Left lung (tissue), 4 donors: ENCODE measurements at regions not wholly inside any gene's neighbourhood (a gene's known extent, or its start where the extent isn't known, plus 50 kb on each side); places are given as distances from the start of the nearest gene placed in this dataset.
"Not testable (repeated sequence)": the region's sequence is repeated elsewhere in the genome, so short reads cannot be mapped to it uniquely, and the experiment has no call there.

Experiments used
- ATAC-seq: fragments of 200-7000 bp; cut with Tn5 transposase; one replicate; pipeline ENCODE4 v1.9.1; 2020; ENCODE audit warnings: moderate library complexity
- DNase-seq, 4 donors: peaks; one replicate each; pipeline ENCODE4 v3.0.0-alpha.2; 2013 to 2020
- H3K27ac ChIP-seq, 2 donors: fragments of 200-600 bp; sonication (generic) in 1 of 2; one replicate each; pipeline versions ENCODE4 v1.5.0 to v1.8.0; 2020 to 2021
- H3K27me3 ChIP-seq, 2 donors: fragments of 200-600 bp; sonication (generic) in 1 of 2; one replicate each; pipeline versions ENCODE4 v1.5.0 to v1.8.0; 2020 to 2021
- H3K36me3 ChIP-seq, 2 donors: fragments of 200-600 bp; sonication (generic) in 1 of 2; one replicate each; pipeline versions ENCODE4 v1.5.0 to v1.8.0; 2020 to 2021
- H3K4me1 ChIP-seq, 2 donors: fragments of 200-600 bp; one replicate each; pipeline ENCODE4 v1.8.0; 2021
- H3K4me3 ChIP-seq, 2 donors: fragments of 200-600 bp; sonication (generic) in 1 of 2; one replicate each; pipeline versions ENCODE4 v1.5.0 to v1.8.0; 2020 to 2021; ENCODE audit warnings: mild to moderate bottlenecking in 1 of 2
- H3K9me3 ChIP-seq, 2 donors: fragments of 200-600 bp; sonication (generic) in 1 of 2; one replicate each; pipeline versions ENCODE4 v1.5.0 to v1.8.0; 2020 to 2021
- intact Hi-C, 2 donors: fragments of 100-400 bp; cut with DNase I; formaldehyde crosslinking; loops; one replicate each; pipeline versions ENCODE4 v1.11.2 to v1.14.2; 2022
- TF ChIP-seq, protein P1 (sequence below), 2 donors: fragments of 200-600 bp; sonication (generic) in 1 of 2; IDR thresholded peaks; one replicate each; pipeline versions ENCODE4 v1.5.0 to v1.8.0; 2021; ENCODE audit warnings: antibody characterized with exemption in 2 of 2
- donor health status: DM: no; HTN: yes; CAD: no.
- donor health status: DM: no; HTN: no; CAD: no.

DNA sequence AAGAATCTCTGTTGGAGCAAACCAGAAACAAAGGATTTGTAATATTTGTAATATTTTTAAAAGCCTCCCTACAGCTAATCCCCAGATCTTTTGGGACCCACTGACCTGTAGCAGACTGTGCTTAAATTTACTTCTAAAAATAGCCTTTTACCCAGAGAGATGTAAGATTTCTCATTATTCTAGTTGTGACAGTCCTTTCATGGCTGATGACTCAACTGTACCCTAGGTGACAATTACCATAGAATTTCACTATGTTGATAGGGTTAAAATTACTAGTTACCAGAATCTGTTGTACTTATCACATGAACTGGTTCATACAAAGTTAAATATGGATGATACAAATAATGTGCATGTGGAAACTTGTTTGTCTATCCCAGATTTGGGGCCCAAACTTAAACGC, 543.9 kb upstream of the SEMA6A start:
- Histone ChIP-seq H3K4me3 (no peak overlapping the region), H3K27me3 (no peaks in the 10 kb centered on the region), H3K27ac (no peak overlapping the region), H3K9me3 (peaks cover 0 to 11% of the 10 kb centered on the region in 2 donors), H3K4me1 (no peaks in the 10 kb centered on the region), H3K36me3 (no peaks in the 10 kb centered on the region)
- intact Hi-C loops, result no loop called here
- no peak for ATAC-seq
- DNase-seq, result no peak
- TF ChIP-seq, protein P1, sequence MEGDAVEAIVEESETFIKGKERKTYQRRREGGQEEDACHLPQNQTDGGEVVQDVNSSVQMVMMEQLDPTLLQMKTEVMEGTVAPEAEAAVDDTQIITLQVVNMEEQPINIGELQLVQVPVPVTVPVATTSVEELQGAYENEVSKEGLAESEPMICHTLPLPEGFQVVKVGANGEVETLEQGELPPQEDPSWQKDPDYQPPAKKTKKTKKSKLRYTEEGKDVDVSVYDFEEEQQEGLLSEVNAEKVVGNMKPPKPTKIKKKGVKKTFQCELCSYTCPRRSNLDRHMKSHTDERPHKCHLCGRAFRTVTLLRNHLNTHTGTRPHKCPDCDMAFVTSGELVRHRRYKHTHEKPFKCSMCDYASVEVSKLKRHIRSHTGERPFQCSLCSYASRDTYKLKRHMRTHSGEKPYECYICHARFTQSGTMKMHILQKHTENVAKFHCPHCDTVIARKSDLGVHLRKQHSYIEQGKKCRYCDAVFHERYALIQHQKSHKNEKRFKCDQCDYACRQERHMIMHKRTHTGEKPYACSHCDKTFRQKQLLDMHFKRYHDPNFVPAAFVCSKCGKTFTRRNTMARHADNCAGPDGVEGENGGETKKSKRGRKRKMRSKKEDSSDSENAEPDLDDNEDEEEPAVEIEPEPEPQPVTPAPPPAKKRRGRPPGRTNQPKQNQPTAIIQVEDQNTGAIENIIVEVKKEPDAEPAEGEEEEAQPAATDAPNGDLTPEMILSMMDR (IDR thresholded peaks at IDR 0.05), result no peak

DNA sequence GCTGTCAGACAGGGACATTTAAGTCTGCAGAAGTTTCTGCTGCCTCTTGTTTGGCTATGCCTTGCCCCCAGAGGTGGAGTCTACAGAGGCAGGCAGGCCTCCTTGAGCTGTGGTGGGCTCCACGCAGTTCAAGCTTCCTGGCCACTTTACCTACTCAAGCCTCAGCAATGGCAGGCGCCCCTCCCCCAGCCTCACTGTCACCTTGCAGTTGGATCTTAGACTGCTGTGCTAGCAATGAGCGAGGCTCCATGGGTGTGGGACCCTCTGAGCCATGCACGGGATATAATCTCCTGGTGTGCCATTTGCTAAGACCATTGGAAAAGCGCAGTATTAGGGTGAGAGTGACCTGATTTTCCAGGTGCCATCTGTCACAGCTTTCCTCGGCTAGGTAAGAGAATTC, 542.7 kb upstream of the SEMA6A start:
- ATAC-seq, H3K27me3 ChIP-seq, intact Hi-C loops, H3K4me3 ChIP-seq, H3K36me3 ChIP-seq, H3K4me1 ChIP-seq, H3K27ac ChIP-seq: not testable (repeated sequence)
- peaks cover 0 to 11% of the 10 kb centered on the region in 2 donors for H3K9me3 ChIP-seq
- DNase-seq, result peak in 1 of 4 donors; percentile 19

DNA sequence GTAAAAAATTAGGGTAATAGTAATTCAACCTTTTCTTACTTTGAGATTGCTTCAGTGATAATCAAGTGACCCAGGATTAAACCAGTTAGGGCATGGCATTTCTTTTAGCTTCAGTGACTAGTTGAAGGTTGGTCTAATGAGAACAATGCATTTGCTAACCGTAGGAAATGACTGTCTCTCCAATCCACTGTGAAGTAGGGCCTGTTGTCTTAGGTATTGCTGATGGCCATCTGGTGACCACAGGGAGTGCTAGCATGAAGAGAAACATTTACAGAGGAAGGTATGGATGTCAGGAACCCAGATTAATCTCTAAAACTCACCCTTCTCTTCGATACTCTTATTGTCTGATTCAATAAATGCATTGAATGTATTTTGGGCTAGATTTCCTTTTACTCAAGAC, 535.9 kb upstream of the SEMA6A start:
- H3K27me3 ChIP-seq, result no peaks in the 10 kb centered on the region
- H3K9me3 ChIP-seq, result peaks cover 0 to 3% of the 10 kb centered on the region in 2 donors
- no peaks in the 10 kb centered on the region for H3K4me1 ChIP-seq
- no peaks in the 10 kb centered on the region for H3K36me3 ChIP-seq
- ATAC-seq (no peak), DNase-seq (no peak)
- TF ChIP-seq, protein P1 (IDR thresholded peaks at IDR 0.05), result no peak
- H3K27ac ChIP-seq, result no peak overlapping the region
- no peak overlapping the region for H3K4me3 ChIP-seq
- intact Hi-C loops, result no loop called here

DNA sequence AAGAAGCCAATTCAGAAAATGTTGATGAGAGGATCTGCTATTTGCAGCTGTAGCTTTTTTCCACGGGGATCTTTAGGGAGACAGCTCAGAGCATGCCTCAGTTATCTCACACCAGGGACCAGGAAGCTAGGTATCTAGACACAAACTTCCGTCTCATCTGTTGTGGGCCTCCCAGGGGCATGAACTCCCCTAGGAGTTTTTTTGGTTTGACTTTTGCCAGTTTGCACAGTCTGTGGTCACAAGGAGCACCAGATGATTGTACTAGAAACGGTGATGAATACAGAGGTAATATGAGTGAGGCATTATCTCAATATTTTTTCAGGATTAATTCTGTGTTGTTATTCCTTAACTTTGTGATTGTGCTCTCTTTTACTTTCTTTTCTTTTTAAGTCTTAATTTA, 533.2 kb upstream of the SEMA6A start:
- ATAC-seq, result no peak
- H3K27me3 ChIP-seq, result no peaks in the 10 kb centered on the region
- intact Hi-C loops, result no loop called here
- H3K9me3 ChIP-seq, result peaks cover 0 to 3% of the 10 kb centered on the region in 2 donors
- H3K4me3 ChIP-seq, result no peak overlapping the region
- TF ChIP-seq, protein P1 (IDR thresholded peaks at IDR 0.05), result no peak
- no peak overlapping the region for H3K27ac ChIP-seq
- DNase-seq, result no peak
- no peaks in the 10 kb centered on the region for H3K4me1 ChIP-seq
- no peaks in the 10 kb centered on the region for H3K36me3 ChIP-seq

DNA sequence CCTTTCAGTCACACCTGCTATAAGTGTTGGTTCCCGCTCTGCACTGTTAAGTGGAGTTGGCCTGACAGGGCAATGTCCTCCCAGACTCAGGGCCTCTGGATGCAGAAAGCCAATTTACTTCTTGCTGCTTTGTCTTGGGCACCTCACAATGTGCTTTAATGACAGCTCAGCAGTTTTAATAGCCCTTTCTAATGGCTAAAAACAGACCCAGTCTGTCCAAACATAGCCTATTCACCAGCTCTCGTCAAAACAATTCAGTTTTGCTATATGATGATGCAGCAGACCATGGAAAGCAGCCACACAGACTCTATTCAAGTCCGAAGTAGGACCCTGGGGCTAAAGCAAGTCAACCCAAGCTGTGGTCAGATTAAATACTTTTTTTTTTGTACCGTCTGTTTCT, 529.1 kb upstream of the SEMA6A start:
- no peaks in the 10 kb centered on the region for H3K4me1 ChIP-seq
- DNase-seq (no peak), ATAC-seq (no peak)
- no peaks in the 10 kb centered on the region for H3K9me3 ChIP-seq
- no peaks in the 10 kb centered on the region for H3K36me3 ChIP-seq
- no peak overlapping the region for H3K4me3 ChIP-seq
- H3K27ac ChIP-seq, result no peak overlapping the region
- H3K27me3 ChIP-seq, result no peaks in the 10 kb centered on the region
- TF ChIP-seq, protein P1 (IDR thresholded peaks at IDR 0.05), result no peak
- intact Hi-C loops, result no loop called here

DNA sequence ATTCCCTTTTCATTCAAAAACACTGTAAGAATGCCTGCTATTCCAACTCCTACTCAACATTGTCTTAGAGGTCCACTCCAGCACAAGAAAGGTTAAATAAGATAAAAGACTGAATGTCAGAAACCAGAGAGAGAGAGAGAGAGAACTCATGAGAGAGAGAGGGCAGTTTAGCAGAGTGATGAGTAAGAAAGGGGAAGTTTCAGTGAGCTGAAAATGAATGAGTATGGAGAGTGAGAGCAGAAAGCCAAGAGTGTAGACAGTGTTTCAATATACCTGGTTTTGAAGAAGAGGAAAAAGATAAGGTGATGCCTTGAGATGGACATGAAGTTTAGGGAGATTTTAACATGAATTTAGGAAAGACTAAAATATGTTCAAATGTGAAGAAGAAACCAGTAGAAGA, 528.0 kb upstream of the SEMA6A start:
- Histone ChIP-seq H3K27me3 (no peaks in the 10 kb centered on the region), H3K36me3 (no peaks in the 10 kb centered on the region), H3K27ac (no peak overlapping the region), H3K9me3 (no peaks in the 10 kb centered on the region), H3K4me3 (no peak overlapping the region), H3K4me1 (no peaks in the 10 kb centered on the region)
- TF ChIP-seq, protein P1 (IDR thresholded peaks at IDR 0.05), result no peak
- DNase-seq (no peak), ATAC-seq (no peak)
- intact Hi-C loops, result no loop called here
